ENCODE measurements at regions not wholly inside any gene's neighbourhood (a gene's known extent, or its start where the extent isn't known, plus 50 kb on each side); places are given as distances from the start of the nearest gene placed in this dataset.

DNA sequence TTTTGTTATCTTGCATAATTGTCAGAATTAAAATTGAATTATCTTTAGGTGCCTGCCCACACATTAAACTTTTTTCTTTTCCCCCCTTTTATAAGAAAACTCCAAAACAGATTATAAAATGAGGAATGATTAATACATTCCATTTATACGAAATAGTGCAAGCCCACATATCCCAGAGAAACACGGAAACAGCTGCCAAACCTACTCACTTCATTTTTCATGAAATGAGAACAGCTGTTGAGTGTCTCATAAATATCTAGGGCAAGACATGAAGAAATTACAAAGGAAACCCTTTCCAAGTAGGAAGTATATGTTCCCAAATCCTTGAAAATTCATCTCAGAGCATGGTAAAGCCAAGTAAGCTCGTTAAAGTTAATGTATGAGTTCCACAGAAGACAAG, 459.4 kb upstream of the NMUR2 start:
- TF ChIP-seq CTCF (conservative IDR thresholded peaks at IDR 0.05) (no peak), ZFX (IDR thresholded peaks at IDR 0.05) (no peak)

Data from C4-2B (cell line).